ENCODE measurements at regions not wholly inside any gene's neighbourhood (a gene's known extent, or its start where the extent isn't known, plus 50 kb on each side); places are given as distances from the start of the nearest gene placed in this dataset.

- DNase-seq, result no peak
Observed at GRCh38 chr13:50400035-50400726, 384.9 kb downstream of the KCNRG start.

GRCh38 chr13:50401049-50401505 lies 385.8 kb downstream of the KCNRG start:
- no peak for DNase-seq

GRCh38 chr13:50401721-50402465 lies 386.6 kb downstream of the KCNRG start:
- no peak for DNase-seq

GRCh38 chr13:50403311-50403710 lies 388.1 kb downstream of the KCNRG start:
- DNase-seq, result no peak

GRCh38 chr13:50404116-50404515 lies 388.9 kb downstream of the KCNRG start:
- no peak for DNase-seq

GRCh38 chr13:50404769-50405168 lies 389.5 kb downstream of the KCNRG start:
- DNase-seq, result no peak

GRCh38 chr13:50406831-50407230 lies 391.6 kb downstream of the KCNRG start:
- no peak for DNase-seq

- DNase-seq, result no peak
Observed at GRCh38 chr13:50408068-50408467, 392.8 kb downstream of the KCNRG start.

- no peak for DNase-seq
Observed at GRCh38 chr13:50409220-50409619, 394.0 kb downstream of the KCNRG start.

- DNase-seq, result no peak
Observed at GRCh38 chr13:50410921-50411746, 395.9 kb downstream of the KCNRG start.

- DNase-seq, result no peak
Observed at GRCh38 chr13:50412046-50412617, 396.9 kb downstream of the KCNRG start.

GRCh38 chr13:50414640-50415039 lies 399.4 kb downstream of the KCNRG start:
- DNase-seq, result no peak

- no peak for DNase-seq
Observed at GRCh38 chr13:50415428-50415827, 400.2 kb downstream of the KCNRG start.

GRCh38 chr13:50417597-50417996 lies 402.4 kb downstream of the KCNRG start:
- no peak for DNase-seq

- no peak for DNase-seq
Observed at GRCh38 chr13:50419331-50419865, 404.2 kb downstream of the KCNRG start.

- no peak for DNase-seq
Observed at GRCh38 chr13:50419896-50420295, 404.7 kb downstream of the KCNRG start.

- no peak for DNase-seq
Observed at GRCh38 chr13:50420718-50421472, 405.7 kb downstream of the KCNRG start.

- no peak for DNase-seq
Observed at GRCh38 chr13:50421473-50422130, 406.4 kb downstream of the KCNRG start.

GRCh38 chr13:50422181-50423148 lies 407.2 kb downstream of the KCNRG start:
- no peak for DNase-seq

GRCh38 chr13:50424993-50425392 lies 409.7 kb downstream of the KCNRG start:
- DNase-seq, result no peak

Measured in T-helper 9 cell (primary cell).